Skin epidermis (tissue), 12 donors: ENCODE measurements at regions not wholly inside any gene's neighbourhood (a gene's known extent, or its start where the extent isn't known, plus 50 kb on each side); places are given as distances from the start of the nearest gene placed in this dataset.

Experiments used
- H3K27ac ChIP-seq, 21 experiments: fragments of 200-600 bp; sonication (generic) in 11 of 21; one replicate each; pipeline ENCODE4 v1.5.0; 2020; ENCODE audit warnings: mild to moderate bottlenecking in 3 of 21, inconsistent platforms in 2 of 21, moderate library complexity in 2 of 21
- H3K4me3 ChIP-seq, 7 experiments: fragments of 200-600 bp; sonication (generic) in 2 of 7; one replicate each; pipeline ENCODE4 v1.5.0; 2020; ENCODE audit warnings: inconsistent platforms in 2 of 7, mild to moderate bottlenecking in 2 of 7, moderate library complexity in 1 of 7

- Histone ChIP-seq H3K4me3 (no peak overlapping the region), H3K27ac (no peak overlapping the region)
These were observed 487.0 kb downstream of the MTRR start for GRCh38 chr5:8355981-8356380.

GRCh38 chr5:8360012-8360411 is 491.1 kb downstream of the MTRR start:
- Histone ChIP-seq H3K27ac (no peak overlapping the region), H3K4me3 (no peak overlapping the region)

GRCh38 chr5:8362495-8362894 is 493.5 kb downstream of the MTRR start:
- H3K4me3 ChIP-seq = no peak overlapping the region

GRCh38 chr5:8363138-8363537 is 494.2 kb downstream of the MTRR start:
- Histone ChIP-seq H3K27ac (no peak overlapping the region), H3K4me3 (no peak overlapping the region)

More at GRCh38 chr5:8362495-8362894, 493.5 kb downstream of the MTRR start:
- H3K27ac ChIP-seq = no peak overlapping the region

- no peak overlapping the region for H3K27ac ChIP-seq
- H3K4me3 ChIP-seq = no peak overlapping the region
These were observed 497.3 kb downstream of the MTRR start for GRCh38 chr5:8366266-8366665.

- H3K27ac ChIP-seq = no peak overlapping the region
- H3K4me3 ChIP-seq = no peak overlapping the region
These were observed 507.5 kb downstream of the MTRR start for GRCh38 chr5:8376478-8376877.

GRCh38 chr5:8381972-8382371 is 513.0 kb downstream of the MTRR start:
- Histone ChIP-seq H3K27ac (no peak overlapping the region), H3K4me3 (no peak overlapping the region)

- Histone ChIP-seq H3K4me3 (no peak overlapping the region), H3K27ac (no peak overlapping the region)
These were observed 513.5 kb downstream of the MTRR start for GRCh38 chr5:8382456-8382855.

GRCh38 chr5:8383616-8384015 is 514.7 kb downstream of the MTRR start:
- H3K4me3 ChIP-seq = no peak overlapping the region
- no peak overlapping the region for H3K27ac ChIP-seq

- no peak overlapping the region for H3K27ac ChIP-seq
- no peak overlapping the region for H3K4me3 ChIP-seq
These were observed 517.9 kb downstream of the MTRR start for GRCh38 chr5:8386719-8387288.

- no peak overlapping the region for H3K27ac ChIP-seq
- no peak overlapping the region for H3K4me3 ChIP-seq
These were observed 523.0 kb downstream of the MTRR start for GRCh38 chr5:8391911-8392310.

GRCh38 chr5:8393240-8393639 is 524.3 kb downstream of the MTRR start:
- H3K27ac ChIP-seq = no peak overlapping the region
- no peak overlapping the region for H3K4me3 ChIP-seq

GRCh38 chr5:8394965-8395364 is 526.0 kb downstream of the MTRR start:
- H3K4me3 ChIP-seq = no peak overlapping the region
- H3K27ac ChIP-seq = no peak overlapping the region

GRCh38 chr5:8396246-8396645 is 527.3 kb downstream of the MTRR start:
- Histone ChIP-seq H3K4me3 (no peak overlapping the region), H3K27ac (no peak overlapping the region)

- Histone ChIP-seq H3K27ac (no peak overlapping the region), H3K4me3 (no peak overlapping the region)
These were observed 527.8 kb downstream of the MTRR start for GRCh38 chr5:8396756-8397155.

GRCh38 chr5:8399471-8399870 is 530.5 kb downstream of the MTRR start:
- Histone ChIP-seq H3K4me3 (no peak overlapping the region), H3K27ac (no peak overlapping the region)

- H3K27ac ChIP-seq = no peak overlapping the region
- H3K4me3 ChIP-seq = no peak overlapping the region
These were observed 539.3 kb downstream of the MTRR start for GRCh38 chr5:8408258-8408657.

- Histone ChIP-seq H3K4me3 (no peak overlapping the region), H3K27ac (no peak overlapping the region)
These were observed 541.7 kb downstream of the MTRR start for GRCh38 chr5:8410618-8411017.

- Histone ChIP-seq H3K27ac (no peak overlapping the region), H3K4me3 (no peak overlapping the region)
These were observed 545.0 kb downstream of the MTRR start for GRCh38 chr5:8413975-8414374.

GRCh38 chr5:8417316-8418048 is 548.5 kb downstream of the MTRR start:
- H3K4me3 ChIP-seq = no peak overlapping the region
- no peak overlapping the region for H3K27ac ChIP-seq

- Histone ChIP-seq H3K27ac (no peak overlapping the region), H3K4me3 (no peak overlapping the region)
These were observed 549.1 kb downstream of the MTRR start for GRCh38 chr5:8418049-8418426.
